Activated CD4-positive, alpha-beta T cell treated with anti-CD3 and anti-CD28 coated beads, Interleukin-2, amount 10 ng/mL, durations not matched to agents 24 days and 14 days (primary cell): ENCODE measurements at regions not wholly inside any gene's neighbourhood (a gene's known extent, or its start where the extent isn't known, plus 50 kb on each side); places are given as distances from the start of the nearest gene placed in this dataset.

Experiments
- DNase-seq: peaks from one replicate; pipeline ENCODE4 v3.0.0; 2022
- H3K27ac Mint-ChIP-seq: one replicate; pipeline ENCODE4 v1.8.0; 2022; ENCODE audit warnings: mild to moderate bottlenecking, mixed read lengths
- H3K27me3 Mint-ChIP-seq: one replicate; pipeline ENCODE4 v1.8.0; 2022; ENCODE audit warnings: mixed read lengths
- H3K36me3 Mint-ChIP-seq: one replicate; pipeline ENCODE4 v1.8.0; 2022; ENCODE audit warnings: low read depth, mild to moderate bottlenecking, mixed read lengths
- H3K4me1 Mint-ChIP-seq: one replicate; pipeline ENCODE4 v1.8.0; 2021; ENCODE audit warnings: mixed read lengths
- H3K4me3 Mint-ChIP-seq: one replicate; pipeline ENCODE4 v1.8.0; 2022; ENCODE audit warnings: mild to moderate bottlenecking, moderate library complexity, mixed read lengths
- H3K9me3 Mint-ChIP-seq: one replicate; pipeline ENCODE4 v1.8.0; 2021; ENCODE audit warnings: mixed read lengths
- intact Hi-C: fragments of 100-400 bp; cut with micrococcal nuclease; formaldehyde crosslinking; loops from one replicate; pipeline ENCODE4 v1.15.1; 2023

GRCh38 chr2:45072064-45072861 is 63.0 kb upstream of the SIX2 start:
- no peaks in the 10 kb centered on the region for H3K9me3 Mint-ChIP-seq
- H3K27me3 Mint-ChIP-seq: no peaks in the 10 kb centered on the region
- H3K4me3 Mint-ChIP-seq: no peak overlapping the region
- no peak overlapping the region for H3K27ac Mint-ChIP-seq
- H3K4me1 Mint-ChIP-seq: no peaks in the 10 kb centered on the region
- H3K36me3 Mint-ChIP-seq: no peaks in the 10 kb centered on the region
- intact Hi-C loops: no loop called here
- no peak for DNase-seq

DNA sequence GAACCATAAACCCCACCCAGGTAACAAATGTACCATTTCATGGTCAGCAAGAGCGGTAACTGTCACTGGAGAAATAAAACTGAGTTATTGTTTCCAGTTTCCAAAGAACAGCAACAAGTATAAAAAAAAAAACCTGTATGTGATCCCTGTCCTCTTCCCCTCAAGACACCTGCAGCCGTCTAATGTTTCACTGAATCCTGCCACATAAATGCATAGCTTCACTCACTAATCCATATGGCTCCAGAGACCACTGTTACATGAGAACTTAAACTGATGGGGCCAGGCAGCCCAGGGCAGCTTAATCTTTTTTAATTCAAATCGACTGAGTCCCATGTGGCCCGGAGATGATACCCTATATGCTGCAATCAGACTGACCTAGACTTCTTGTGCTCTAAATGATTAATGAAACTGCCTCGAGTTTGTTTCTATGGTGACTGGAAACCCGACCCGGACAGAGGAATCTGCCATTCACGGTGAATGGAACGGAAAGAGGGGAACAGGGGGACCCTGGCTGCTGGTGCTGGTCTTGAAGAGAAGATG is 60.9 kb upstream of the SIX2 start:
- peaks cover 2% of the 10 kb centered on the region for H3K27me3 Mint-ChIP-seq
- no peak overlapping the region for H3K27ac Mint-ChIP-seq
- intact Hi-C loops: no loop called here
- no peaks in the 10 kb centered on the region for H3K4me1 Mint-ChIP-seq
- no peaks in the 10 kb centered on the region for H3K9me3 Mint-ChIP-seq
- no peaks in the 10 kb centered on the region for H3K36me3 Mint-ChIP-seq
- H3K4me3 Mint-ChIP-seq: no peak overlapping the region
- no peak for DNase-seq

DNA sequence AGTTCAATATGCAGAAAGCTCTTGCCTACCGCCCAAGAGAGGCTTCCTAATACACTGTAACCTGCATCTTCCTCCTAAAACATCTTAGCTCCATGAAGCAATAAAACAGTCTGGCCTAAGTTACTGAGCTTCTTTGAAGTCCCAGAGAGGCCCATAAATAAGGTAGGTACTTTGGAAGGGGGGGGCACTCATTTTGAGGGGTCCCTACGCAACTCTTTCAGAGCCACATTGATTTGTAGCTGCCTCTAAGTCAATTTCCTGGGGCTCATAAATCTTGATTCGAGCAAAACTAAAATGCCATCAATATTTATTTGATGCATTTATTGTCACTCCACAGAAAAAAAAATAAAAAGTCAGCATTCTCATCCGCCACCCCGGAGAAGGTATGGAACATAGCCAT is 60.4 kb upstream of the SIX2 start:
- Mint-ChIP-seq H3K9me3 (no peaks in the 10 kb centered on the region), H3K4me1 (no peaks in the 10 kb centered on the region), H3K4me3 (no peak overlapping the region), H3K27ac (no peak overlapping the region), H3K27me3 (peaks cover 2% of the 10 kb centered on the region), H3K36me3 (no peaks in the 10 kb centered on the region)
- no peak for DNase-seq
- intact Hi-C loops: no loop called here

- no peaks in the 10 kb centered on the region for H3K9me3 Mint-ChIP-seq
- intact Hi-C loops: no loop called here
- peaks cover 2% of the 10 kb centered on the region for H3K27me3 Mint-ChIP-seq
- no peak overlapping the region for H3K27ac Mint-ChIP-seq
- no peaks in the 10 kb centered on the region for H3K4me1 Mint-ChIP-seq
- no peak overlapping the region for H3K4me3 Mint-ChIP-seq
- no peaks in the 10 kb centered on the region for H3K36me3 Mint-ChIP-seq
- DNase-seq: no peak
Measured at GRCh38 chr2:45068571-45069140, 59.4 kb upstream of the SIX2 start.

- DNase-seq: no peak
- Mint-ChIP-seq H3K27me3 (peaks cover 2% of the 10 kb centered on the region), H3K4me1 (no peaks in the 10 kb centered on the region), H3K27ac (no peak overlapping the region), H3K9me3 (no peaks in the 10 kb centered on the region), H3K36me3 (no peaks in the 10 kb centered on the region), H3K4me3 (no peak overlapping the region)
- intact Hi-C loops: no loop called here
Measured at GRCh38 chr2:45067859-45068570, 58.8 kb upstream of the SIX2 start.
